ENCODE measurements at regions not wholly inside any gene's neighbourhood (a gene's known extent, or its start where the extent isn't known, plus 50 kb on each side); places are given as distances from the start of the nearest gene placed in this dataset.
"Not testable (repeated sequence)": the region's sequence is repeated elsewhere in the genome, so short reads cannot be mapped to it uniquely, and the experiment has no call there.

DNA sequence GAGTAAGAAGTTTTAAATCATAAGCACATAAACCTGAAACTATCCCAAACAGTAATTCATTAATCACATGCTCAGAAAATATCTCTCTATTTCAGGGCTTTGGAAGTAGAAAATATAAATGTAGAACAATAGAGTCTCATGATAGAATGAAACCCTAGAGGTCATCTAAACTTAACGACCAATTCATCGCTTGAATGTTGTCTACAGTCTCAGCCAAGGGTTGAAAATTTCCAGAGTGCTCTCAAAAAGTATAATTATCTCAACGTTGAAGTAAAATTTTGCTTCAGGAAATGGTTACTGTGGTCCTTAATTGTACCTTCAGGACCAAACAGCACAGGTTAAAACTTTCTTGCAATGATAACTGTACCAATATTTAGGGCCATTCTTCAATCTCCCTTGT, 1053.6 kb upstream of the SEL1L start:
- DNase-seq: no peak

DNA sequence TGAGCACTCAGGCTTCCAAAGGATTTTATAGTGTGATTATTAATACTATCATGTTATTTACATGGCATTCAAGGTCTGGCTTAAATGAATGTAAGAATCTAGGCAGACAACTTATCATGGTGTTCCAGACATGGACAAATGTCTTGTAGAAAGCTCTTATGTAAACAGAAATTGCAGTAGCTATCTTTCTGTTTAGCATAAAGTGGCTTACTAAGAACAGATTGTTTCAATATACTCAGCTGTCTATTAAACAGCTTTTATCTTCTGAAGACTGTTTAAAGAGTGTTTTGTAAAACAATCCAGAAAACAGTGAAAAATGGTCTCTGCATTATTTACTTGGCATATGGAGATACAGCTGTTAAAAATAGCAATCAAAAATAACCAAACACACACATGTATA, 1061.8 kb upstream of the SEL1L start:
- DNase-seq: peak; percentile 2

DNA sequence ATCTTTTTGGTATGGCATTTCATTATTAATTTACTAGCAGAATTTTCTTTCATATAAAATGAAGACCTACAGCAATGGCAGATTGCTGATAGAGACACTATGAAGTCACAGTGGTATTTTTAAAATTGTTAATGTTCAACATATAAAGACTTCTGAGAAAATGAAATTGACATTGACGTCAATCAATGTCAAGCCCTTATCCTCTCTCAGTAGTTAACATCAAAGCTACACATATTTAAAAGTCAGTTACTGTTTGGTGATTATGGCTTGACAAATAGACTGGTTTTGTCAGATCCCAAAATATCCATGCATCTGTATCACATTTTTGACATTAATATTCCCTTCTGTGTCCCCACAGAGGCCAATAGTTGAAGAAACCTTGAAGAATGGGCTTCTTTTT, 1069.1 kb upstream of the SEL1L start:
- no peak for DNase-seq

DNA sequence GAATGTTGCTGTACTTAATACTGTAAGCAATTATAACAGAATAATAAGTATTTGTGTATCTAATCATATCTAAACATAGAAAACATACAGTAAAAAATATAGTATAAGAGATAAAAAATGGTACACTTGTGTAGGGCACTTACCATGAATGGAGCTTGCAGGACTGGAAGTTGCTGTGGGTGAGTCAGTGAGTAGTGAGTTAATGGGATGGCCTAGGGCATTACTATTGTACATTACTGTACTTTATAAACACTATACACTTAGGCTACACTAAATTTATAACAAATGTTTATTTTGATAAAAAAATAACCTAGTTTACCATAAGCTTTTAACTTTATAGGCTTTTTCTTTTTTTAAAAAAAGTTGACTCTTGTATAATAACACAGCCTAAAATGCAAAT, 1071.2 kb upstream of the SEL1L start:
- no peak for DNase-seq

DNA sequence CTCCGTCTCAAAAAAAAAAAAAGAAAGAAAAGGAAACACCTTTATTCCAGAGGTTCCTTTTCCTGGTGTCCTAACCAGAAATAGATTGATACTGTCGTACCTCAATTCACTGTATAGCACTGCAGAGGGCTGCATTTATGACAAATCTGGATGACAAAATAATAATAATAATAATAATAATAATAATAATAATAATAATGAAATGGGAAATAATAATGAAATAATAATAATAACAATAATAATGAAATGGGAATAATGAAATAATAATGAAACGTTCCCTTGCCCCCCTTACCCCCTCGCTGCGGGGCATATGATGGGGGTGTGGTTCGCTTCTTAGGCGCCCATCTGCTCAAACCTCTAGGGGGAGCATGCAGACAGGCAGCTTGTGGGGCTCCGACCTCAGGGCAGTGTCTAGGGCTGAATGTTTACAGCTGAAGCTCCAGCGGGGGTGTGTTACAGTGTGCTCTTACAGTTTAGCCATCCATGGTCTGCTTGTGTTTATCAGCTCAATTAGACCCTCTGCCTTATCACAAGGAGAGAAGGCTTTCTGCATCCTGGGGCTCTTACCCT, 1088.3 kb upstream of the SEL1L start:
- DNase-seq: no peak

DNA sequence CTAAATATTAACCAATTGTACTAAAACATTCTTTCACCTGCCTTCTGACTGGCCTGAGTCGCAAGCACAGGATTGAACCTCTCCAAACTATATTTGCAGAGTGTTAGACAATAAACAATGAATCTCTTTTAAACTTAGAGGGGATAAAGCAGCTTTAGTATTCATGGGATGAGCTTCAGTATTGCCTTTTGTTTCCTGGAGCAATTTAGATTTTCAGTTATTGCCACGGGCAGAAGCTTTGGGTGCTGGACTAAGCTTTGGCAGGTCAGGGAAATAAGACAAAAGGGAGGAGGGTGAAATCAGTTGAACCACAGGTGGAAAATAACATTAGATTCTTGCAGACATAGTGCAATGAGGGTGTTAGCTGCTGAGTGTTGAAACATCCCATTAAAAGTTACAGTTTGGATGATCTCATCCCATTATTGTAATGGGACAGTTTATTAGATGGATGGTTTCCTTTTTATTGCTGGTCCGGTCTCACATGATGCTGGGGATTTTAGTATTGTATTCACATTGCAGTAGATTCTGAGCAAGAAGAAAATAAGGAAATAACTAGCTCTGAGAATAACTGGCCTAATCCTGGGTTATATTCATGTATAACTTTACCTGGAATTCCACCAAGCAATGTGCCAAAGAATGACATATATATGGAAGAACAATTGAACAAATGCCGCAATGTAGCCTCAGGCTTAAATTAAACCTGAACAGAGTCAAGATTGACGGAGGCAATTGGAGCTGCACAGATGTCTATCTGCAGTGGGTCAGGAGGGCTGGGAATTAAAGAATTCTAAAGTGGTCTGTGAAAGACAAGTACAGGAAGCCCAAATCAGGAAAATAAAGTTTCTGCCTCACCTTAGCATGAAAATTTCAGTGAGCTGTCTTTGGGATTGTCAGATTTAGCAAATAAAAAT, 1092.8 kb upstream of the SEL1L start:
- DNase-seq: no peak

DNA sequence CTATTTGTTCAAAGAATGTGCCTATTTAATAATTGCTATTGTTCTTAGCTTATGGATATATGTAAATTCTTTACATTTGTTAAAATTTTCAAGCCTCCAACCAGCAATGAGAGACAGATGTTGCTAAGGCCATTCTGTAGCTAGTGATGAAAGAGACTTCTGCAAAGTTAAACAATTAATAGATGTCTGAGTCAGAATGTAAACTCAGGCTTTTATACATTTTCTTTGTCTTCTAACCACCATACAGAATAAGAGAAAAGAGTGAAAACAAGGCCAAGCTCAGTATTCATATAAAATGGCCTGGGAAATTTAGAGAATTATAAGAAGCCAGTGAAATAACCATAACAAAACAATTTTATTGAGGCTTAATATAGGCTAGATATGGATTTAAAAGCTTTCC, 1102.3 kb upstream of the SEL1L start:
- no peak for DNase-seq

DNA sequence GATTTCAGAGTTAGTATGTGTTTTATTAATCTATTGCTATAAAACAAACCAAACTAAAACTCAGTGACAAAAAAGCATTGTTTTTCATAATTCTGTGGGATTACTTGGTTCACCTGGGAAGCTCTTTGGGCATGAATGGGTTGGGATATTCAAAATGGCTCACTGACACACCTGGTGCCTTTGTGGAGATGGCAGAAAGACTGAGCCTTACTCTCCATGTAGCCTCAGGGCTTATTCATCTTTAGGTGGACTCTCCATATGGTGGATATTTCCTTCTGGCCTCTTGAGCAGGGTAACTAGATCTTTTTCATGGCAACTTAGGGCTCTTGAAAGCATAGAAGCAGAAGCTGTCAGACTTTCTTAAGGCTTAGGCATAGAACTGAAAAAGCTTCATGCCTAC, 1102.8 kb upstream of the SEL1L start:
- DNase-seq: no peak

DNA sequence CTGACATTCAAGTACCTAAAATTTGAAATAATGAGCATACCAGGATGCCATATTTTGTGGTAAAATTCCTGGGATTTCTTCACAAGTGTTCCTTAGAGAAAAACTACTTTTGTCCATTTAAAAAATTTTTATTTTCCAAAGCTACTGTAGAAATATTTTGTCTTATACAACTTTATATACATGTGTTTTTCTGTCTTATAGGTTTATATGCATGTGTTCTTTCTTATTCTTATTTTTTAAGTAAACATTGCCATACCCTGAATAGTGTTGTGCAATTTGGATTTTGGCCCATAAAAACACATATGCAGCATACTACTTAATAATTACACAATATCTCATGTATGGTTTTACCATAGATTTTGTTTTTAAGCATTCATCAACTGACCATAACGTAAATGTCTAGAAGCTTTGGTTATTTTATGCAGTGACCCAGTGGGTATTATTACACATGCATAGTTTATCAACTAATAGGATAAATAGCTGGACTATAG, 1107.4 kb upstream of the SEL1L start:
- DNase-seq: no peak

DNA sequence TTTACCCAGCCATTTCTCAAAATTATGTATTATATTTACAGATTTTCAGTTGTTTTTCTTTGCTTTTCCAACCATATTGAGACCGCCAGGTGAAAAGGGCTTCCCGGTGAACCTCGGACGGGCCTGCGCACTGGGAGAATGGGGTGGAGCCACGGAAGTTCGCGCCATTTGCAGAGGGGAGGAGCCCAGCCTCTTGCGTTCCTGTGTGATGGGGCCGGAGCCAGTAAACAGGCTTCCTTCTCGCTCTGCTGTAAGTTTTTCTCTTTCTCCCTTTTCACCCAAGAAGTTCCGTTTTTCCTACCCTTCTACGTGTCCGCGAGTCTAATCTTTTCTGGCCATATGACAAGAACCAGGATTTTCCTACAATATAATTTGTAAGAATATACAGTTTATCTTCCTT, 1108.8 kb upstream of the SEL1L start:
- peak; percentile 1 for DNase-seq

DNA sequence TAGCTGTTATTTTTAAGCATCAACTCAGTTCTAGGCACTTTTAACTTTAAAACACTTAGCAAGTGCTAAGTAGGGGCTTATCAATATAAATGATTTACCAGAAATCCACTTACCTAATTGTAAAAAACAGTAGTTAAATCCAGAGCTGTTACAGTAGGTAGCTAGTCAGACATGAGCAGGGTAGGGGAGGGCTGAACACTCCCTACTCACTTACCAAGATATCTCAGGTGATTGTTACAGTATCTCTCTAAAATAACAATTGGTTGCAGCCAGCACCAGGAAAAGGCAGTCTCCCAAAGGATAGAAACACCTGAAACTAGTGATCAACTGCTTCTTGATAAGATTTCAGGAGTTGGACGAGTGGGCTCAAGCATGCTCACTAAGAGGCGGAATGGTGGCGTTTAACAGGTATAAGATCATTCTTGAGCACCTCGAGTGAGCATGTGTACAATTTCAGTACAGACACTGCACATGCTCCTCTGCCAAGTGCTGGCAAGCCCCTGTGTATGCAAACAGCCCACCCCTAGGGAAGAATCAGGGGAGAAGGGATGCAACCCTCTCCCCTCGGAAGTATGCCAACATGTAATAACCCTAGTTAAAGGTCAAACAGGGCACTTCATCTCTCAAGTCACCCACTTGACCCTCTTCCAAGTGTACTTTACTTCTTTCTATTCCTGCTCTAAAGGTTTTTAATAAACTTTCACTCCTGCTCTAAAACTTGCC, 1113.6 kb upstream of the SEL1L start:
- DNase-seq: no peak

DNA sequence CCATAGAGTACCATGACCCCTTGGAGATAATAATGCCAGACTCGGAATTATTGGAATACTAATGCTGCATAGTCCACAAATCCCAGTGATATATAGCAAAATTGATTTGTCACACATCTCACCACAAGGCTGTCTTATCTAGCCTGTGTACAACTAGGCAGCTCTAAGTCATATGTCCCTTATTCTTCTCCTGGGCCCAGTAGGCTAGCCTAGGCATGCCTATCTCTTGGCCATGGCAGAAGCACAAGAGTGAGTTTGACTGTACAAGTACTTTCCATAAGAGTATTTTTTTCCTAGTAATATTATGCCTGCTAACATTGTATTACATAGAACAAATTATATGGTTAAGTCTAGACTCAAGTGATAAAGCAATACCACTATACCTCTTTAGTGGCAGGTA, 1122.1 kb upstream of the SEL1L start:
- no peak for DNase-seq

DNA sequence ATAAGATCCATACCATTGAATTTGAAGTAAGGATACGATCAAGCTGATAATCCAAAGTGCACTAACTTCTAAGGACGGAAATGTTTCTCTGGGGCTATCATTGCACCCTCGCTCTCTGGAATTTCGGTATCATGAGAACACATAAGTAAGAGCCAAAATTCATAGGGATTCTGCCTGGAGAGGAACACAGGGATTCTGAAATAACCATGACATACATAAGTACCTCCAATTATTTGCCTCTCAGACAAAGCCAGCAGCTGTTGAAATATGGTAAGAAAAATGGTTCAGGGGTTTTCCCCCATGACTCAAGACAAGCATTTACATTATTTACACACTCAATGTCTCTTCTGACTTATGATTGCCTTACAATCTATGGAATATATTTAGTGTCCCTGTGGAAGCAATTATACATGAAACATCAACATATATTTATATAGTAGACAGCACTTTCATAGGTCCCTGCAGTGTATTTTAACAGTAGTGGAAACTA, 1123.6 kb upstream of the SEL1L start:
- DNase-seq: no peak

DNA sequence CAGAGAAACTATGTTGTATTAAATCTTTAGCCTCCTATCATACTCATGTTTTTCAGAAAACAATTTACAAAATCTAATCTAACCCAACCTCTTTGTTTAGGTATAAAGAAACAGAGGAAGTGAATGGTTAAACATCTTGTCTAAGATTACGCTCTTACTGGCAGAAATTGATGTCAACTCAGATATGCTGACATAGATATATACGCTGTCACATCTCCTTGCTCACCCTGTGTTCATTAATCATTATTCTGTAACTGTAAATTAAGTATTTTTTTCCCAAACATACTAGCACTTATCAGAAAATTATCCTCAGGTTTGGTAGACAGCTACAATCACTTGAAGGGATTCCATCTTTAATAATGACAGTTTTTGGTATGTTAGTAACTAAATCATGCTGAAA, 1127.6 kb upstream of the SEL1L start:
- no peak for DNase-seq

DNA sequence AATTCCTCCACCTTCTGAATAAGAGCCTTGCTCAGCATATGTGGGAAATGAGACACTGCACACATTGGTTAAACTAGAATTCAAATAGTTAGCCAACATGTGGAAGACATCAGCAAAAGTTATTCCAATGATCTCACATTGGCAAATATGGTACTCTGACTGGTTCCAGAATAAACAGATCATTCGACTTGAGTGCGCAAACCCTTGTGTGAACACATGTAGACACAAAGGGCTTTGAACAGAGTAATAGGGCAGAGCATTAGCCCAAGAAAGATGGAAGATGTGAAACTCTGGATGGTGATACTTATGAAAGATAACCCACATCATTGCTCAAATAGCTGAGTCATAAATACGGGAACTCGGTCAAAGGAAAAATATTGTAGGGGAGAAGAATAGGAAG, 1133.4 kb upstream of the SEL1L start:
- no peak for DNase-seq

DNA sequence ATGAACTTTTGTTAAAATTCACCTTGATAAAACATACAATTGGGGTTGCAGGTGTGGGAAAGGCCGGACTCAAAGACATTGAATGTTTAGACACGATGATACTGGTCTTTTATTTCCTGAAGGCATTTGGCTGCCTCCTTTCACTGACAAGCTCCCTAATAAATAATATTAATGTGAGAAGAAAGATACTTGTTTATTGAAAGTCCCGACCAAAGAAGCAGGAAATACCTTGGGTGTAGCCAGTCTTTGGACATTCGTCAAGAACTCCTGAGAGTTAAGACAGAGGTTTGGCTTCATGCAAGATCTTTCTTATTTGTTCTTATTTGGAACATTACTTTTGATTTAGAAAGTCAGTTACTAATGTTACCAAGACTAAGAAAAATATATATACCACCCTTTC, 1133.8 kb upstream of the SEL1L start:
- no peak for DNase-seq

DNA sequence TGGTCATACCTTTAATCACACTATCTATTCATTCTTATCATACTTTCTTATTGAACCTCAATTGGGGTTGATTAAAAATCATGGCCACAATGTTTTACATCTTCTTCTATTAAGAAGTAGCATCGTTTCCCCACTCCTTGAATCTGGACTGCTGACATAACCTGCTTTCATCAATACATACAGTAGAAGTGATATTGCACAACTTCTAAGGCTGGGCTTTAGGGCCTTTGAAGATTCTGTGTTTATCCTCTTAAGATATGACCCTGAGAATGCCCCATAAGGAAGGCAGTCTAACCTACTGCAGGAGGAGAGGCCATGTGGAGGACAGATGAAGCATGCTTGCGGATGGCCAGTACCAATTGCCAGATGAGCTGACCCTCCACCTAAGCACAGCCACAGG, 1142.8 kb upstream of the SEL1L start:
- DNase-seq: no peak

DNA sequence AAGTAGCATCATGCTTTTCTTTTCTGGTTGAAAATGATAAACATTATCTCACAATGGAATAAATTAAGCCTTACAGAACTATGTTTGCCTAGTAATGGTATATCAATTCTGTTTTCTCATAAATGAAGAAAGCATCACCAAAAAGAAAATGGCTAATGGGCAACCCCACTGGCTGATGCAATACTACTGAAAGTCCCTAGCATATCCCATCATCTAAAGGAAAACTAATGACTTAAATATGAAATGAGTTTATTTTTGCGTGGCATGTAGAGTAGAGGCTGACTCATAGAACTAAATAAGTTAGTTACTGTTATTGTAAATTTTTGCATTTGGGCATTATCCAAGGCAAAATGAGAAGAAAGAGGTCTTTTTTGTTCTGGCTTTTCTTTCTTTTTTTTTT, 1156.3 kb upstream of the SEL1L start:
- DNase-seq: no peak

DNA sequence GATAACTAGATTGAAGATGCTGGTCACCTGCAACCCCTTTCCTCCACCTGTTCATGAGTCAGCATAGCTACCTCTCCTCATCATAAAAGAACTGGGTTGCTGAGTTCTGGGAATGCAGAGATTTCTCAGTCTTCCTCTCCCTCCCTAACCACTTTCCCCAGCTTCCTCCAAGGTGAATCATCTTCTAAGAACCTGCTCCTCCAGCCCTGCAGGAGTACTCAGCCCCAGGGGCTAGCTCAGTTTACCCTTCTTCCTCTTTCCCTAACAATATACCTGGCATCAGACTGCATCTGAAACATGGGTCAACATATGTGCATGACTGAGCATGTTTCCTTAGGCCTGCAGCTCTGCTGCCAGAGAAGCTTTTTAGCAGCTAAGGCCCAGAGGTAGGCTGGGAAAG, 1157.5 kb upstream of the SEL1L start:
- not testable (repeated sequence) for DNase-seq

DNA sequence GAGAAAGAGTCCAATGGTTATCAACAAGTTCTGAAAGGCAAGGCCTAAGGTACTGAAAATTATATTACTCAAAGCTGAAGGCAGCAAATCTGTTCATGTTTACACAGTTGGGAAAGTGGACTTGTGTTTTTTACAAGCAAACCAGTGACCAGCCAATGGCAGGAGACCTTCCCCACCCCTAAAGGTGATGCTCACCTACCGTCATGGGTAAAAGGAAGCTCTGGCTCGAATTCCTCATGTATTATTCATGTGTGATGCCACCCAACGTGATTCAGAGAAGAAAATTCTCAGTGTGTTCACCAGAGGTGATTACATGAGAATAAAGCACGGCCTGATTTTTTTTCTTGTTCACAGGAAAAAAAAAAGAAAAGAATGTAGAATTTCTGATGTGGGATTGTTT, 1161.2 kb upstream of the SEL1L start:
- no peak for DNase-seq

DNA sequence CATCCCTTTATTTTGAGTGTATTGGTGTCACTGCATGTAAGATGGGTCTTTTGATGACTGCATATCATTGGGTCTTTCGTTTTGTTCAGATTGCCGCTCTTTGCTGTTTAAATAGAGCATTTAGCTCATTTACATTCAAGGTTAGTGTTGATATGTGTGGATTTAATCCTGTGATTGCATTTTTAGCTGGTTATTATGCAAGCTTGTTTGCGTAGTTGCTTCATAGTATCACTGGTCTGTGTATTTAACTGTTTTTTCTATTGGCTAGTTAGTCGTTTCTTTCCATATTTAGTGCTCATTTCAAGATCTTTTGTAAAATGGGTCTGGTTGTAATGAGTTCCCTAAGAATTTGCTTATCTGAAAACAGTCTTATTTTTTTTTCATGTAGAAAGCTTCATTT, 1170.6 kb upstream of the SEL1L start:
- no peak for DNase-seq

DNA sequence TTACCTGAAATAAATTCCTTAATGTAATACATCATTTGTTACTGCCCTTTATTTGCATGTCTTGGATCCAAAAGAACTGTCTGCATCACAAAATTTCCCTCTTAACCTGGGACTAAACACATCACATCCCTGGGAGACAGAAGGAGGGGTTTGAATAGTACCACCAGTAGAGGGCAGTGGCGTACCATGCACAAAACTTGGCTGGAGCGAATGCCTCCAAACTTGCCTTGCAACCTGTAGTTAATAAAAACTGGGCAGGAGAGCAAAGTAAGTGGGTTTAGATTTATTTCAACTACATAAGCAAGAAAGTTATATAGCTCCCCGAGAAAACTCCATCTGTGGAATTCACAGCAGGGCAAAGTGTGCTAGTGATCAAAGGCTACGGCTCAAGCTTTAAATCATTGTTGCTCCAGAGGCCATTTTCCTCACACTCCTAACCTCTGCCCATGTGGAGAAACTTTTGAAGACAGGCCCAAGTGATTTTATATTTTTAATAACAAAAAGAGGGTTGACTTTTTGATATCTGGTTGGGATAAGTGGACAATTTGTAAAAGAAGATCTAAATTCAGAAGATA, 1176.7 kb upstream of the SEL1L start:
- DNase-seq: peak; percentile 79

DNA sequence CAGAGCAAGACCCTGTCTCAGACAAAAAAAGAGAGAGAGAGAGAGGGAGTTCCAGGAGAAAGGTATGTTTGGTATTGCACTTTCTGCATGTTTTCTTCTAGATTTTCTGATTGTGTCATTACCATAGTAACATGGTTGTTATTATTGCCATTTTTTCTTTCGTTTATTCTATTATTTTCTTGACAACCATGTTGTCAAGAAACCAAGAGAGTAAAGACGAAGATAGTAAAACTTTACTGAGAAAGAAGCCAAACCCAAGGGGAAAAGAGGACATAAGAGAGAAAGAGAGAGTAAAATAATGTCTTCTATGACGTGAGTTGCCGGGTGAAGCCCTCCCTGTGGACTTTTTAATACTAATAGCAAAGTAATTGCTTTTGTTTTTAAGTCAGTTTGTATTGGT, 1186.0 kb upstream of the SEL1L start:
- no peak for DNase-seq

Measured in renal pelvis (tissue), 1 donor.